ENCODE measurements at regions not wholly inside any gene's neighbourhood (a gene's known extent, or its start where the extent isn't known, plus 50 kb on each side); places are given as distances from the start of the nearest gene placed in this dataset.

GRCh38 chr6:3581469-3581868 lies 124.6 kb upstream of the SLC22A23 start:
- TF ChIP-seq, protein P1, sequence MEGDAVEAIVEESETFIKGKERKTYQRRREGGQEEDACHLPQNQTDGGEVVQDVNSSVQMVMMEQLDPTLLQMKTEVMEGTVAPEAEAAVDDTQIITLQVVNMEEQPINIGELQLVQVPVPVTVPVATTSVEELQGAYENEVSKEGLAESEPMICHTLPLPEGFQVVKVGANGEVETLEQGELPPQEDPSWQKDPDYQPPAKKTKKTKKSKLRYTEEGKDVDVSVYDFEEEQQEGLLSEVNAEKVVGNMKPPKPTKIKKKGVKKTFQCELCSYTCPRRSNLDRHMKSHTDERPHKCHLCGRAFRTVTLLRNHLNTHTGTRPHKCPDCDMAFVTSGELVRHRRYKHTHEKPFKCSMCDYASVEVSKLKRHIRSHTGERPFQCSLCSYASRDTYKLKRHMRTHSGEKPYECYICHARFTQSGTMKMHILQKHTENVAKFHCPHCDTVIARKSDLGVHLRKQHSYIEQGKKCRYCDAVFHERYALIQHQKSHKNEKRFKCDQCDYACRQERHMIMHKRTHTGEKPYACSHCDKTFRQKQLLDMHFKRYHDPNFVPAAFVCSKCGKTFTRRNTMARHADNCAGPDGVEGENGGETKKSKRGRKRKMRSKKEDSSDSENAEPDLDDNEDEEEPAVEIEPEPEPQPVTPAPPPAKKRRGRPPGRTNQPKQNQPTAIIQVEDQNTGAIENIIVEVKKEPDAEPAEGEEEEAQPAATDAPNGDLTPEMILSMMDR (IDR thresholded peaks at IDR 0.05), result no peak
- Histone ChIP-seq H3K27me3 (no peaks in the 10 kb centered on the region), H3K27ac (no peak overlapping the region), H3K4me1 (no peaks in the 10 kb centered on the region), H3K9me3 (no peaks in the 10 kb centered on the region), H3K36me3 (no peaks in the 10 kb centered on the region), H3K4me3 (no peak overlapping the region)
- no peak for DNase-seq (ENCODE audit: low spot score)

DNA sequence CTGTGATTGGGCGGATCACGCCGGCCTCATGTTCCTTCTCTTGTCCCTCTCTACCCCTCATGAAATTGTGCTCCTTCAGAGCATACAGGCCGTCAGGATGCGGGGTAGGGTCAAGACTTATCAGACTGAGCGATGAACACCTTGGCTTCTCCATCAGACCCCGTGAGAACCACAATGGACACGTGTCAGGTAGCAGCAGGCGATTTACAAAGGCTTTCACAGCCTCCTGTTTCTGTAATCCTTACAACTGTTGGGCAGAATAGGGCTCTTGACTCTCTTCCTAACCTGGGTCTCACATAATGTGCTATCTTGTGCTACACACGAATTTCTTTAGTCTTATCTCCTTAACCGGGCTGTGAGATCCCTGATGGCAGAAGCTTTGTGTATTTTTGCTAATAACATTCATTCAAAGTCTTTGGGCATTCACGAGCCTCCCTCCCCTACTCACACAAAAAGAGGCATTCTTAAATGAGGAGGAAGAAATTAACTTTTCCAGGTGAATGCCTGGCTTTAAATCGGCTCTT lies 122.9 kb upstream of the SLC22A23 start:
- Histone ChIP-seq H3K27me3 (no peaks in the 10 kb centered on the region), H3K9me3 (no peaks in the 10 kb centered on the region), H3K27ac (no peak overlapping the region), H3K4me1 (no peaks in the 10 kb centered on the region), H3K4me3 (no peak overlapping the region), H3K36me3 (no peaks in the 10 kb centered on the region)
- DNase-seq (ENCODE audit: low spot score), result no peak
- TF ChIP-seq, protein P1 (IDR thresholded peaks at IDR 0.05), result no peak

DNA sequence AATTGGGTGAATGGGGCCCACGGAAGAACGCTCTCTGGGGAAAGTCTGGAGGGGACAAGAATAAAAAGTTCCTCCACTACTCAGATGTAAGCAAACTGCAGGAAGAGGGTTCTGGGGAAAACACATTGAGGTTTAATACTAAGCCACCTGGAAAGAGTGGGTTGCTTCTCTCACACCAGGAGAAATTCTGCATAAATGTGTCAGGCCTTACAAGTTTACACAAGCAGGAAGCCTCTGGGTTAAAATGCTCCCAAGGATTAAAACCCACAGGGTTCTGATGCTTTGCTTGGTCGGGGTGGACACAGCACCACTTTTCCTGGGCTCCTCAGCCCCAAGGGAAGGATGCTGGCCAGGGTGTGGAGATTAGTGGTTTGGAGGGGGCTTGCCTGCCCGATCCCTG lies 122.1 kb upstream of the SLC22A23 start:
- no peaks in the 10 kb centered on the region for H3K27me3 ChIP-seq

DNA sequence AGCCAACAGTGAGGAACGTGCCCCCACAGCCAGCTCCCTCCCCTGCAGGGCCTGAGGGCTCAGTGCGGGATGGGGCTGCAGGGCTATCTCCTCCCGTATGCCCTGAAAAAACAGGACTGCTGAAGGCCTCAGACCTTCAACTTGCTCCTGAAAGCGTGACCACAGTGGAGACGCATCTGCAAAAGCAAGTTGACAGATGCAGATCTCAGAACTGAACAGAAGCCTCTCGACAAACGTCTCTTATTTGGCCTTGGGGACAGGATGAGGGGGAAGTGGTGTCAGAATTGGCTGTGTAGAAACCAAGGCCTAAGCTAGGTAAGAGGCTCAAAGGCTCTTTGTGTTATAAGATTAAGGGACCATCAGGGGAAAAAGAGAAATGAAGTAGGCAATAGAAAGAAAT lies 120.7 kb upstream of the SLC22A23 start:
- no peak for DNase-seq (ENCODE audit: low spot score)
- Histone ChIP-seq H3K4me3 (no peak overlapping the region), H3K27me3 (no peaks in the 10 kb centered on the region), H3K9me3 (no peaks in the 10 kb centered on the region), H3K4me1 (no peaks in the 10 kb centered on the region), H3K36me3 (no peaks in the 10 kb centered on the region), H3K27ac (no peak overlapping the region)
- TF ChIP-seq, protein P1 (IDR thresholded peaks at IDR 0.05), result no peak

More for the DNA sequence above, 122.1 kb upstream of the SLC22A23 start:
- no peaks in the 10 kb centered on the region for H3K4me1 ChIP-seq
- no peak for DNase-seq (ENCODE audit: low spot score)
- H3K36me3 ChIP-seq, result no peaks in the 10 kb centered on the region
- no peaks in the 10 kb centered on the region for H3K9me3 ChIP-seq
- no peak overlapping the region for H3K4me3 ChIP-seq
- no peak overlapping the region for H3K27ac ChIP-seq
- TF ChIP-seq, protein P1 (IDR thresholded peaks at IDR 0.05), result no peak

GRCh38 chr6:3575701-3576100 lies 118.9 kb upstream of the SLC22A23 start:
- TF ChIP-seq, protein P1 (IDR thresholded peaks at IDR 0.05), result no peak
- no peaks in the 10 kb centered on the region for H3K4me1 ChIP-seq
- no peaks in the 10 kb centered on the region for H3K27me3 ChIP-seq
- no peak overlapping the region for H3K27ac ChIP-seq
- no peaks in the 10 kb centered on the region for H3K9me3 ChIP-seq
- H3K36me3 ChIP-seq, result no peaks in the 10 kb centered on the region
- no peak for DNase-seq (ENCODE audit: low spot score)
- no peak overlapping the region for H3K4me3 ChIP-seq

DNA sequence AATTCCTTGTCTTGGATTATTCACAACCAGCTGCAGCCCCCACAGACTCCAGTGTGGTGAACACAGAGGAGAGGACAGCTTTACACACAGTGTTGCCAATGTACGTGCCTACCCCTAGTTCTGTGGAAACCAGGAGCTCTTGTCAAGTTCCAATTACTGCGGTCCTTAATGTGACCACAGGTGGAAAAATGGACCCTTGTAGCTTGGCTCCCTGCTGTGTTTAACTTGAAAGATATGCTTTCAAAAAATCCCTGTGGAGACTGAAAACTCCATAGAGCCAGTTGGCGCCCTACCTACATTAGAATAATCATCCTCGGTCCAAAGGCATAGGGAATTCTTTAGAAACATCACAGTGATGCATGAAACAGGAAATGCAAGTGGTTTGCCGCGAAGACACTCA lies 118.3 kb upstream of the SLC22A23 start:
- TF ChIP-seq, protein P1 (IDR thresholded peaks at IDR 0.05), result no peak
- no peaks in the 10 kb centered on the region for H3K9me3 ChIP-seq
- H3K4me1 ChIP-seq, result no peaks in the 10 kb centered on the region
- DNase-seq (ENCODE audit: low spot score), result no peak
- no peak overlapping the region for H3K27ac ChIP-seq
- H3K4me3 ChIP-seq, result no peak overlapping the region
- no peaks in the 10 kb centered on the region for H3K27me3 ChIP-seq
- no peaks in the 10 kb centered on the region for H3K36me3 ChIP-seq

Data from right atrium auricular region (tissue), 2 donors.